ENCODE measurements at regions not wholly inside any gene's neighbourhood (a gene's known extent, or its start where the extent isn't known, plus 50 kb on each side); places are given as distances from the start of the nearest gene placed in this dataset.
"Not testable (repeated sequence)": the region's sequence is repeated elsewhere in the genome, so short reads cannot be mapped to it uniquely, and the experiment has no call there.

DNA sequence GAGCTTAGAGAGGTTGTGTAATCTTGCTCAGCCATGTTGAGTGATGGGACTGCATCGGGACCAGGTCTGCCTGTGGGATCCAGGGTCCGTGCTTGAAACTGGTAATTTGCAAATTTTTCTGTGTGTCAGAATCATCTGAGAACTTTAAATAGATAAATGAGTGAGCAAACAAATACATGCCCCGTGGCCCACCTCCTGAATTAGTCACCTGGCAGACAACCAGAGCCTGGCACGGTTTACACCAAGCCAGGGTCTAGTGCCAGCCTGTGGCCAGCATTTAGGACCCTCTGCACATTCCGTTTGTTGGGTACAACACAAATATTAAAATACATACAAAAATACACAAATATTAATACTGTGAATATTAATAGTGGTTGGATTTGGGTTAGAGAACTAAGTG, 90.6 kb upstream of the STOX2 start (continued):
- TF ChIP-seq, protein P1, sequence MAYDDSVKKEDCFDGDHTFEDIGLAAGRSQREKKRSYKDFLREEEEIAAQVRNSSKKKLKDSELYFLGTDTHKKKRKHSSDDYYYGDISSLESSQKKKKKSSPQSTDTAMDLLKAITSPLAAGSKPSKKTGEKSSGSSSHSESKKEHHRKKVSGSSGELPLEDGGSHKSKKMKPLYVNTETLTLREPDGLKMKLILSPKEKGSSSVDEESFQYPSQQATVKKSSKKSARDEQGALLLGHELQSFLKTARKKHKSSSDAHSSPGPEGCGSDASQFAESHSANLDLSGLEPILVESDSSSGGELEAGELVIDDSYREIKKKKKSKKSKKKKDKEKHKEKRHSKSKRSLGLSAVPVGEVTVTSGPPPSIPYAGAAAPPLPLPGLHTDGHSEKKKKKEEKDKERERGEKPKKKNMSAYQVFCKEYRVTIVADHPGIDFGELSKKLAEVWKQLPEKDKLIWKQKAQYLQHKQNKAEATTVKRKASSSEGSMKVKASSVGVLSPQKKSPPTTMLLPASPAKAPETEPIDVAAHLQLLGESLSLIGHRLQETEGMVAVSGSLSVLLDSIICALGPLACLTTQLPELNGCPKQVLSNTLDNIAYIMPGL (CRISPR knock-in tag; IDR thresholded peaks at IDR 0.05; ENCODE audit: borderline replicate concordance): no peak
- TF ChIP-seq TP53 (CRISPR knock-in tag; IDR thresholded peaks at IDR 0.05) (no peak), CHD4 (IDR thresholded peaks at IDR 0.05; ENCODE audit: borderline replicate concordance) (no peak), FOSB (CRISPR knock-in tag; IDR thresholded peaks at IDR 0.05) (no peak), BHLHE40 (IDR thresholded peaks at IDR 0.05; ENCODE audit: low read depth, low read length) (no peak)
- TF ChIP-seq, protein P2, sequence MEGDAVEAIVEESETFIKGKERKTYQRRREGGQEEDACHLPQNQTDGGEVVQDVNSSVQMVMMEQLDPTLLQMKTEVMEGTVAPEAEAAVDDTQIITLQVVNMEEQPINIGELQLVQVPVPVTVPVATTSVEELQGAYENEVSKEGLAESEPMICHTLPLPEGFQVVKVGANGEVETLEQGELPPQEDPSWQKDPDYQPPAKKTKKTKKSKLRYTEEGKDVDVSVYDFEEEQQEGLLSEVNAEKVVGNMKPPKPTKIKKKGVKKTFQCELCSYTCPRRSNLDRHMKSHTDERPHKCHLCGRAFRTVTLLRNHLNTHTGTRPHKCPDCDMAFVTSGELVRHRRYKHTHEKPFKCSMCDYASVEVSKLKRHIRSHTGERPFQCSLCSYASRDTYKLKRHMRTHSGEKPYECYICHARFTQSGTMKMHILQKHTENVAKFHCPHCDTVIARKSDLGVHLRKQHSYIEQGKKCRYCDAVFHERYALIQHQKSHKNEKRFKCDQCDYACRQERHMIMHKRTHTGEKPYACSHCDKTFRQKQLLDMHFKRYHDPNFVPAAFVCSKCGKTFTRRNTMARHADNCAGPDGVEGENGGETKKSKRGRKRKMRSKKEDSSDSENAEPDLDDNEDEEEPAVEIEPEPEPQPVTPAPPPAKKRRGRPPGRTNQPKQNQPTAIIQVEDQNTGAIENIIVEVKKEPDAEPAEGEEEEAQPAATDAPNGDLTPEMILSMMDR (IDR thresholded peaks at IDR 0.05): no peak

GRCh38 chr4:183816077-183816476, 89.0 kb upstream of the STOX2 start:
- CTCF ChIA-PET: no interaction called here
- FAIRE-seq: no peak
- WGBS (ENCODE audit: missing lambda C conversion rate): 78% methylated on average over 6 of the region's 6 CpGs

DNA sequence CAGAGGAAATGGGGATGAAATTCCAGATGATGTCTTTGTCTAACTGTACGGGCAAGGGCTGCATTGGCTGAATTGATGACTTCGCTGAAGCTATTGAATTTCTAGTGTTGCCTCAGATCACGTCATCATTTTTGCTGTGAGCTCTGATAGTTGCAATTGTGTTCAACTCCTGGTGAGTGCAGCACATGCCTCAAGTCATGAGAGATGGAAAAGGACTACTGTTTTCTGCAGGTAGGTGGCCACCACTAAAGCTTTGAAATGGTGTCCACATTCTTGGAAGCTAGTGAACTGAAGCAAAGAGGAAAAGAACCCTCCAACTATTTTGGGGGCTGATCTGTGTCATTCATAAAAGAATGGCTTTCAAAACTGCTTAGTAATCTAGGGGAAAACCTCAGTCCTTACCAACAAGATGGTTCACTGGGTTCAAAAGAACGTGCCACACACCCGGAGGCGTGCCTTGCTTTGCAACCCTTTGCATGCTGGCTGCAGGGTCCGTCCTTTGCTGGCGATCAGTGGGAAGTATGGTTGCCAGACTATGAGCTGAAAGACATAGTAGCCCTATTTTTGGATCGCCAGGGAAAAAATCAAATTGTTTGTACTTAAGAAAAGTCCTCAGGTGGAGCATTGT, 88.1 kb upstream of the STOX2 start:
- POLR2A ChIA-PET: no interaction called here
- CTCF ChIA-PET: no interaction called here
- DNase-seq (ENCODE audit: low read depth in 1 of 2, low spot score in 1 of 2) (no peak), FAIRE-seq (no peak), ATAC-seq (no peak)
- TF ChIP-seq, protein P3, sequence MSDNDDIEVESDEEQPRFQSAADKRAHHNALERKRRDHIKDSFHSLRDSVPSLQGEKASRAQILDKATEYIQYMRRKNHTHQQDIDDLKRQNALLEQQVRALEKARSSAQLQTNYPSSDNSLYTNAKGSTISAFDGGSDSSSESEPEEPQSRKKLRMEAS (IDR thresholded peaks at IDR 0.05): no peak
- Histone ChIP-seq H3K4me3 (no peak overlapping the region), H3K27ac (no peak overlapping the region), H3K9me3 (no peaks in the 10 kb centered on the region), H3K4me1 (no peaks in the 10 kb centered on the region), H3K4me2 (no peak overlapping the region)
- 67% methylated on average over 9 of the region's 9 CpGs for WGBS (ENCODE audit: missing lambda C conversion rate)

More at GRCh38 chr4:183816077-183816476, 89.0 kb upstream of the STOX2 start:
- H3K9me3 ChIP-seq: no peaks in the 10 kb centered on the region
- no peak overlapping the region for H3K4me3 ChIP-seq
- no peak overlapping the region for H3K27ac ChIP-seq
- ATAC-seq: no peak
- H3K4me2 ChIP-seq: no peak overlapping the region
- TF ChIP-seq FOSL2 (IDR thresholded peaks at IDR 0.05): no peak
- TF ChIP-seq FOSL2 (CRISPR knock-in tag; IDR thresholded peaks at IDR 0.05): no peak
- TF ChIP-seq MAFK (IDR thresholded peaks at IDR 0.05; ENCODE audit: partially characterized antibody): no peak
- TF ChIP-seq FOXS1 (CRISPR knock-in tag; IDR thresholded peaks at IDR 0.05): no peak
- TF ChIP-seq EHMT2 (IDR thresholded peaks at IDR 0.05; ENCODE audit: low read depth): no peak
- no peak for TF ChIP-seq KDM5A (IDR thresholded peaks at IDR 0.05)
- TF ChIP-seq EHF (CRISPR knock-in tag; IDR thresholded peaks at IDR 0.05): no peak
- no peak for TF ChIP-seq JUNB (IDR thresholded peaks at IDR 0.05)
- no peak for TF ChIP-seq HOXB13 (CRISPR knock-in tag; IDR thresholded peaks at IDR 0.05; ENCODE audit: low read depth)
- no peak for TF ChIP-seq RCOR1 (IDR thresholded peaks at IDR 0.05; ENCODE audit: low read depth, low read length)
- TF ChIP-seq, protein P4, sequence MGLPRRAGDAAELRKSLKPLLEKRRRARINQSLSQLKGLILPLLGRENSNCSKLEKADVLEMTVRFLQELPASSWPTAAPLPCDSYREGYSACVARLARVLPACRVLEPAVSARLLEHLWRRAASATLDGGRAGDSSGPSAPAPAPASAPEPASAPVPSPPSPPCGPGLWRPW (IDR thresholded peaks at IDR 0.05): no peak
- TF ChIP-seq RAD21 (conservative IDR thresholded peaks at IDR 0.05 in 1 of 2, IDR thresholded peaks at IDR 0.05 in 1 of 2): no peak
- no peak for TF ChIP-seq CBX8 (IDR thresholded peaks at IDR 0.05)
- no peak for TF ChIP-seq MAZ (IDR thresholded peaks at IDR 0.05; ENCODE audit: borderline replicate concordance, low read depth, low read length)
- TF ChIP-seq, protein P5, sequence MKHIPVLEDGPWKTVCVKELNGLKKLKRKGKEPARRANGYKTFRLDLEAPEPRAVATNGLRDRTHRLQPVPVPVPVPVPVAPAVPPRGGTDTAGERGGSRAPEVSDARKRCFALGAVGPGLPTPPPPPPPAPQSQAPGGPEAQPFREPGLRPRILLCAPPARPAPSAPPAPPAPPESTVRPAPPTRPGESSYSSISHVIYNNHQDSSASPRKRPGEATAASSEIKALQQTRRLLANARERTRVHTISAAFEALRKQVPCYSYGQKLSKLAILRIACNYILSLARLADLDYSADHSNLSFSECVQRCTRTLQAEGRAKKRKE (CRISPR knock-in tag; IDR thresholded peaks at IDR 0.05; ENCODE audit: low read depth): no peak
- no peak for TF ChIP-seq SREBF2 (IDR thresholded peaks at IDR 0.05)
- H3K4me1 ChIP-seq: no peaks in the 10 kb centered on the region
- DNase-seq (ENCODE audit: low read depth in 1 of 2, low spot score in 1 of 2): no peak
- POLR2A ChIA-PET: no interaction called here

- WGBS (ENCODE audit: missing lambda C conversion rate): 80% methylated on average over 6 of the region's 30 CpGs
- H3K4me2 ChIP-seq, FAIRE-seq: not testable (repeated sequence)
Measured at GRCh38 chr4:183818591-183818990, 86.5 kb upstream of the STOX2 start.

More at GRCh38 chr4:183818591-183818990, 86.5 kb upstream of the STOX2 start:
- H3K4me1 ChIP-seq; CTCF ChIA-PET; H3K9me3 ChIP-seq; H3K27ac ChIP-seq; H3K4me3 ChIP-seq; POLR2A ChIA-PET; ATAC-seq; DNase-seq (ENCODE audit: low read depth in 1 of 2, low spot score in 1 of 2): not testable (repeated sequence)
